ENCODE measurements at regions not wholly inside any gene's neighbourhood (a gene's known extent, or its start where the extent isn't known, plus 50 kb on each side); places are given as distances from the start of the nearest gene placed in this dataset.

GRCh38 chr6:105603788-105604586 lies 201.1 kb upstream of the PREP start:
- peak overlapping the region; percentile 32 for H3K4me2 ChIP-seq (ENCODE audit: low read length)
- no peaks in the 10 kb centered on the region for H3K27me3 ChIP-seq (ENCODE audit: control insufficient read depth, insufficient read depth, low read length)
- peak overlapping the region; percentile 57 for H3K9ac ChIP-seq (ENCODE audit: low read depth, low read length)
- peaks cover 56% of the 10 kb centered on the region for H3K4me1 ChIP-seq (ENCODE audit: control insufficient read depth, insufficient read depth, low read length)
- no peak overlapping the region for H3K4me3 ChIP-seq (ENCODE audit: low read length)
- H3K9me3 ChIP-seq (replicated peaks; ENCODE audit: low read length), result no peaks in the 10 kb centered on the region
- no peaks in the 10 kb centered on the region for H3K36me3 ChIP-seq (ENCODE audit: insufficient read depth, low read length)

- Histone ChIP-seq H3K27me3 (ENCODE audit: control insufficient read depth, insufficient read depth, low read length) (no peaks in the 10 kb centered on the region), H3K4me3 (ENCODE audit: low read length) (peak overlapping the region; percentile 40), H3K9ac (ENCODE audit: low read depth, low read length) (peak overlapping the region; percentile 85), H3K9me3 (replicated peaks; ENCODE audit: low read length) (no peaks in the 10 kb centered on the region), H3K4me1 (ENCODE audit: control insufficient read depth, insufficient read depth, low read length) (peaks cover 50% of the 10 kb centered on the region), H3K4me2 (ENCODE audit: low read length) (peak overlapping the region; percentile 73), H3K36me3 (ENCODE audit: insufficient read depth, low read length) (no peaks in the 10 kb centered on the region)
Observed at GRCh38 chr6:105601541-105602236, 198.8 kb upstream of the PREP start.

DNA sequence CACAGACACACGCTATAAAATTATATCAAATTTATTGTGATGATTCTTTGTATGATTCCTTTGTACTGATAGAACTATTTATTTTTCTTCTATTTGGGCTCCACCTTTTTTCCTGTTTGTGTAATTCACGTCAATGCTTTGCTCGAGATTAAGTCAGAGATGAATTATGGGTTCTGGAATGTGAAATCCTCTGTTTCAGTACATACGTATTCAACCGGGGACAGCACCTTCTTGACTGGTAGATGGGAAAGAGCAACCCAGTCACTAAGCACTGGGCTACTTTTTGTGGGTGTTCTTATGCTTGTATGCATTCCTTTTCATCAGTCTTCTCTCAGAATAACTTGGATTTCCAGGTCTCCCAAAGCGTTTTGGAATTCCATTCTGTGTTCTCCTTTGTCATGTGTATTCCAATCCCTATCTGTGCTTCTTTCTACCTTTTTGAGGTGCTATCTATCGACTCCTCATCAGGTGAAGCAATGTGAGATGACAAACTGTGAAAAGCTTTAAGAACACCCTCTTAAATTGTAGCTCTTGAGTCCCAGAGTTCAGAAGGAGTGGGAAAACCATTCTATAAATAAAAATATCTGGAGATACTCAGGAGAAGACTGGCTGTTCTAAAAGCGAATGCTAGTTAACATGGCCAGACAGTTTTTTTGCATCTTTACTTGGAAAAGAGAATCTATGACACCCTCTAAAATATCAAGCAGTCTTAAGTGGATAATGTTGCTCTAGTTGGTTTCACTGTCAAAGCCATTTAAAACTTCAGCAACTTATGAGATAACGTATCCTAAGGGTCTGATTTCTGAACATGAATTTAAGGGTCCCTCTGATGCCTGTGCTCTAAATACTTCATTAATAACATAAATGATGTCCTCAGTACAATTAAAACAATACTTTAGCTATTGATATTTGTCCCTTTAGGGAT lies 197.7 kb upstream of the PREP start:
- Histone ChIP-seq H3K27me3 (ENCODE audit: control insufficient read depth, insufficient read depth, low read length) (no peaks in the 10 kb centered on the region), H3K4me2 (ENCODE audit: low read length) (peak overlapping the region; percentile 68), H3K9ac (ENCODE audit: low read depth, low read length) (peak overlapping the region; percentile 84), H3K4me3 (ENCODE audit: low read length) (peak overlapping the region; percentile 31), H3K36me3 (ENCODE audit: insufficient read depth, low read length) (no peaks in the 10 kb centered on the region), H3K9me3 (replicated peaks; ENCODE audit: low read length) (no peaks in the 10 kb centered on the region), H3K4me1 (ENCODE audit: control insufficient read depth, insufficient read depth, low read length) (peaks cover 55% of the 10 kb centered on the region)

DNA sequence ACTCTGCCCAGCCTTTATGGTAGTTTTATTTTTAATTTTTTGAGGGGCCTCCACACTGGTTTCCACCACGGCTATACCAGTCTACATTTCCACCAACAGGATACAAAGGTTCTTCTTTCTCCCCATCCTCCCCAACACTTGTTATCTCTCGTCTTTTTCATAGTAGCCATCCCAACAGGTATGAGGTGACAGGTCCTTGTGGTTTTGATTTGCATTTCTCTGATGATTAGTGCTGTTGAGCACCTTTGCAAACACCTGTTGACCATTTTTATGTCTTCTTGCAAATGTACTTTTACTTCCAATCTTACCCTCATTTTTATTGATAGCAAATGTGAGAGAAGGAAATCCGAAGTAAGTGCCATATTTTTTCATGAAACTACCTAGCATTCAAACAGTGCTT lies 195.4 kb upstream of the PREP start:
- Histone ChIP-seq H3K9ac (ENCODE audit: low read depth, low read length) (no peak overlapping the region), H3K9me3 (replicated peaks; ENCODE audit: low read length) (no peaks in the 10 kb centered on the region), H3K27me3 (ENCODE audit: control insufficient read depth, insufficient read depth, low read length) (no peaks in the 10 kb centered on the region), H3K4me3 (ENCODE audit: low read length) (no peak overlapping the region), H3K4me2 (ENCODE audit: low read length) (no peak overlapping the region), H3K4me1 (ENCODE audit: control insufficient read depth, insufficient read depth, low read length) (peaks cover 63% of the 10 kb centered on the region), H3K36me3 (ENCODE audit: insufficient read depth, low read length) (no peaks in the 10 kb centered on the region)

DNA sequence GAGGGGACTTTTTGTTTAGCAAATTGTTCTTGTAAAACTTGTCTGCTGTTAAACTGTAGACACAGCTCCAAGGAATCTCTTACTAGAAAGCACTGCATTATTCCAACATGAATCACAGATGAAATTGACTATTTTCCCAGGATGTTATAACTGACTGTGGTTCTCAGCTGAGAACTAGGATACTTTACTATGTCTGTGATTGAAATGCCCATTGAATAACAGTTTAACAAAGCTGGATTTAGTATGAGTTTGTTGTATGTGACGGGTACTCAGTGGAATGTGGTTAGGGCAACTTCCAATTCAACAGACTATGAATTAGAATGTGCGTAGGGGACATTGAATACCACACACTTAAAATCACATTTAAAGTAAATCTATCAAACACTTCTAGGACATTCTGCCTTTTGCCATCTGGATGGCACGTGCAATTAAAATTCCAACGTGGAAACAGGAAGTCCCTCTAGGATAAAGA lies 193.4 kb upstream of the PREP start:
- Histone ChIP-seq H3K4me2 (ENCODE audit: low read length) (peak overlapping the region; percentile 44), H3K27me3 (ENCODE audit: control insufficient read depth, insufficient read depth, low read length) (no peaks in the 10 kb centered on the region), H3K36me3 (ENCODE audit: insufficient read depth, low read length) (no peaks in the 10 kb centered on the region), H3K9ac (ENCODE audit: low read depth, low read length) (peak overlapping the region; percentile 83), H3K9me3 (replicated peaks; ENCODE audit: low read length) (no peaks in the 10 kb centered on the region), H3K4me1 (ENCODE audit: control insufficient read depth, insufficient read depth, low read length) (peaks cover 65% of the 10 kb centered on the region), H3K4me3 (ENCODE audit: low read length) (no peak overlapping the region)

- H3K9me3 ChIP-seq (replicated peaks; ENCODE audit: low read length), result no peaks in the 10 kb centered on the region
- H3K4me2 ChIP-seq (ENCODE audit: low read length), result peak overlapping the region; percentile 44
- H3K9ac ChIP-seq (ENCODE audit: low read depth, low read length), result peak overlapping the region; percentile 83
- H3K27me3 ChIP-seq (ENCODE audit: control insufficient read depth, insufficient read depth, low read length), result no peaks in the 10 kb centered on the region
- H3K4me1 ChIP-seq (ENCODE audit: control insufficient read depth, insufficient read depth, low read length), result peaks cover 65% of the 10 kb centered on the region
- no peaks in the 10 kb centered on the region for H3K36me3 ChIP-seq (ENCODE audit: insufficient read depth, low read length)
- peak overlapping the region; percentile 21 for H3K4me3 ChIP-seq (ENCODE audit: low read length)
Observed at GRCh38 chr6:105595829-105596228, 192.9 kb upstream of the PREP start.

- no peaks in the 10 kb centered on the region for H3K36me3 ChIP-seq (ENCODE audit: insufficient read depth, low read length)
- H3K9me3 ChIP-seq (replicated peaks; ENCODE audit: low read length), result no peaks in the 10 kb centered on the region
- H3K4me1 ChIP-seq (ENCODE audit: control insufficient read depth, insufficient read depth, low read length), result peaks cover 55% of the 10 kb centered on the region
- H3K9ac ChIP-seq (ENCODE audit: low read depth, low read length), result peak overlapping the region; percentile 83
- H3K27me3 ChIP-seq (ENCODE audit: control insufficient read depth, insufficient read depth, low read length), result no peaks in the 10 kb centered on the region
- no peak overlapping the region for H3K4me3 ChIP-seq (ENCODE audit: low read length)
- H3K4me2 ChIP-seq (ENCODE audit: low read length), result no peak overlapping the region
Observed at GRCh38 chr6:105594821-105595220, 191.9 kb upstream of the PREP start.

DNA sequence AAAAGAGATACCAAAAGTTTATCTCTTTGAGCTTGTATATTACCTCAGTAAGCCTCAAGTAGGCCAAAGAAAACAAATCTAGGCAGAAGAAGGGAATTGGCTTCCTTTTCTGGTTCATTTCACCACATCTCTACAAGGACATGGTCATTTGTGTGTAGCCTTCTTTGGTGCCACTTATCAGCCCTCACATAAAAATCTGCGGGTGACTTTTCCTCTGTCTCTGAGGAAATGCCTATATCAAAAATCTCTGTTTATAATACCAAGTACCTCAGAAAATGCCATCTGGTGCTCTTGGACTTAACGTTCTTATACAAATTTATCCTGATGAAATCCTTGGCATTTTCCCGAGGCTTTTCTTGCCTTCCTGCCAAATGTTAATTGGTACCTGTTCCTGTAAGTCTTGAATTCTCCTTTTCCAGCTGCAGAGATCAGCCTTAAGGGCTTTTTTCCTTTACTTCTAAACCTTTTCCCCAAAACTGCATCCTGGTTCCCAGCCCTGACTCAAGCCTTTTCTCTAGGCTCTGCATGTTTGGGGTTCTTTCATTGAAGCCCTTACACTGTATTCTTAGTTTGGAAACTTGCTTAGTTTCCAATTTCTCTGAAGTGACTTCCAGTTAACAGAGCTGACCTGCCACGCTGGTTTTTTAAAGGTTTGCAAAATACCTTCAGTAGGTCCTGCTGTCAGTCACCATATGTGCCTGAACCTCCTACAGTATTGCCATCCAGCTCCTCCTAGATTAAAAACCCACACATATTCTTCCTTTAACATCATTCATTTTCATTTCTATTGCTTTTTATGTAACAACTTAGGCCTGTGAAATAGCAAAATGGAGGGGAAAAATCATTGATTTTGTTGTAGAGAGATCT lies 191.2 kb upstream of the PREP start:
- Histone ChIP-seq H3K9ac (ENCODE audit: low read depth, low read length) (peak overlapping the region; percentile 20), H3K4me2 (ENCODE audit: low read length) (no peak overlapping the region), H3K9me3 (replicated peaks; ENCODE audit: low read length) (no peaks in the 10 kb centered on the region), H3K4me1 (ENCODE audit: control insufficient read depth, insufficient read depth, low read length) (peaks cover 48% of the 10 kb centered on the region), H3K27me3 (ENCODE audit: control insufficient read depth, insufficient read depth, low read length) (no peaks in the 10 kb centered on the region), H3K36me3 (ENCODE audit: insufficient read depth, low read length) (no peaks in the 10 kb centered on the region), H3K4me3 (ENCODE audit: low read length) (no peak overlapping the region)

GRCh38 chr6:105593056-105593690 lies 190.3 kb upstream of the PREP start:
- H3K4me2 ChIP-seq (ENCODE audit: low read length), result no peak overlapping the region
- H3K4me1 ChIP-seq (ENCODE audit: control insufficient read depth, insufficient read depth, low read length), result peaks cover 48% of the 10 kb centered on the region
- no peaks in the 10 kb centered on the region for H3K27me3 ChIP-seq (ENCODE audit: control insufficient read depth, insufficient read depth, low read length)
- no peaks in the 10 kb centered on the region for H3K36me3 ChIP-seq (ENCODE audit: insufficient read depth, low read length)
- no peak overlapping the region for H3K4me3 ChIP-seq (ENCODE audit: low read length)
- peak overlapping the region; percentile 20 for H3K9ac ChIP-seq (ENCODE audit: low read depth, low read length)
- no peaks in the 10 kb centered on the region for H3K9me3 ChIP-seq (replicated peaks; ENCODE audit: low read length)

GRCh38 chr6:105592329-105592728 lies 189.4 kb upstream of the PREP start:
- Histone ChIP-seq H3K27me3 (ENCODE audit: control insufficient read depth, insufficient read depth, low read length) (no peaks in the 10 kb centered on the region), H3K36me3 (ENCODE audit: insufficient read depth, low read length) (no peaks in the 10 kb centered on the region), H3K4me3 (ENCODE audit: low read length) (no peak overlapping the region), H3K4me2 (ENCODE audit: low read length) (no peak overlapping the region), H3K9ac (ENCODE audit: low read depth, low read length) (no peak overlapping the region), H3K9me3 (replicated peaks; ENCODE audit: low read length) (no peaks in the 10 kb centered on the region), H3K4me1 (ENCODE audit: control insufficient read depth, insufficient read depth, low read length) (peaks cover 53% of the 10 kb centered on the region)

All from skeletal muscle satellite cell (primary cell).